Stimulated activated CD8-positive, alpha-beta memory T cell treated with anti-CD3 and anti-CD28 coated beads, Interleukin-12 subunit alpha, Interleukin-12 subunit beta, amount 100 ng/mL, for 24 hours (primary cell): ENCODE measurements at regions not wholly inside any gene's neighbourhood (a gene's known extent, or its start where the extent isn't known, plus 50 kb on each side); places are given as distances from the start of the nearest gene placed in this dataset.

Experiments used
- DNase-seq: peaks from one replicate; pipeline ENCODE4 v3.0.0-alpha.2; 2020; ENCODE audit errors: extremely low read depth

DNA sequence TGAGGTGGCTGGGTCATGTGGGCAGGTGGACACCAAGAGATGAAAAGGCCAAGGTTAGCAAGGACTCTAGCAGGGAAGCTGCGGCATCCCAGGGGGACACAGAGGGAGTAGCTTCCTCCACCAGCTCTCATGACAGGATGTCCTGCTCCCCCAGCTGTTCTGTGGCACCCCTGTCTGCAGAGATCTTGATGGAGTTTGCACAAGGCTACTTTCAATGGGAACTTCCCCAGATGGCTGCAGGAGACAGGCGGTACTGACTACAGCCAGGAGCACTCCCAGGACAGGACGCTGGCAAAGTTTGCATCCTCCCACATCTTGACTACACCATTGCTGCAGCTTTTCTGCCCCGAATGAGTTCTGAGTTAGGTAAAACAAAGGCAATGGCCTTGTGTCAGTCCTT lies 312.8 kb downstream of the TLE4 start:
- no peak for DNase-seq

DNA sequence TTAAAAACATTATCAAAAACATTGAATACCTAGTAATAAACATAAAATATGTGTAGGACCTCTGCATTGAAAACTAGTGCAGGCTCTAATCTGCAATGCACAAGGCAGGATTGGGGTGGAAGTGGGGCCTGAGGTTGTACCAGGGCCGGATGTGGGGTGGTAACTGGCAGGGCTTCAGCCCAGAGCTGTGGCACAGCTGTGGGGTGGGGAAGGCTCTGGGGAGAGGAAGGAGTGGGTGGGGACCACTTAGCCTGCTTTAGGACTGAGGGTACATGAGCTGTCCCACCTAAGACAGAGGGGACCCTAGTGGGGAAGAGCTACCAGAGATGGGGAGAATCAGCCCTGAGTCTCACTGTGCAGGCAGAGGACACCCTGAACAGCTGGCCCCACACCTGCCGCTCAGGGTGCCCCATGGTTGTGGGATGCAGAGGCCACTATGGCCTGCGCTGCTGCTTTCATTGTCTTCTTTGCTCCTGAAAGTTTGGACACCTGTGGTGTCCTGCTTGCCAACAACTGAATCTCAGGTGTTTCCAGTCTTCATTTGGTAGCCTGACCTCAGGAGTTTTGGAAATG lies 311.4 kb downstream of the TLE4 start:
- DNase-seq, result peak; percentile 12

DNA sequence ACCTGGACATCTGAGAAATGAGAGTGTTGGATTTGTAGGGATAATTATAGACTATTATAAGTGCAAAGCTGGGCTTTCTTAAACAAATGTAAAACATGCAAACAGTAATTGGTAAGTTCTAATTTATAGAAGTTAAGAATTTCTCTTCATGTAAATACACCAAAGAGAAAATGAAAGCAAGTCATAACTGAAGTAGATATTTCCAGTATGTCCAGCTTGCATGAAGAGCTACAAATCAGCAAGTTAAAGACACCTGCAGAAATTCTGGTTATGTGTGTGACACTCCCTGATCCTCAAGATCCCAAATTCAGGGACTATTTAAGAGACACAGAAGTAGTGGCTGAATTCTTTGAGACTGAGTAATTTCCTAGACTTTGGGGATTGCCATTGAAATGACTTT lies 308.9 kb downstream of the TLE4 start:
- no peak for DNase-seq

DNA sequence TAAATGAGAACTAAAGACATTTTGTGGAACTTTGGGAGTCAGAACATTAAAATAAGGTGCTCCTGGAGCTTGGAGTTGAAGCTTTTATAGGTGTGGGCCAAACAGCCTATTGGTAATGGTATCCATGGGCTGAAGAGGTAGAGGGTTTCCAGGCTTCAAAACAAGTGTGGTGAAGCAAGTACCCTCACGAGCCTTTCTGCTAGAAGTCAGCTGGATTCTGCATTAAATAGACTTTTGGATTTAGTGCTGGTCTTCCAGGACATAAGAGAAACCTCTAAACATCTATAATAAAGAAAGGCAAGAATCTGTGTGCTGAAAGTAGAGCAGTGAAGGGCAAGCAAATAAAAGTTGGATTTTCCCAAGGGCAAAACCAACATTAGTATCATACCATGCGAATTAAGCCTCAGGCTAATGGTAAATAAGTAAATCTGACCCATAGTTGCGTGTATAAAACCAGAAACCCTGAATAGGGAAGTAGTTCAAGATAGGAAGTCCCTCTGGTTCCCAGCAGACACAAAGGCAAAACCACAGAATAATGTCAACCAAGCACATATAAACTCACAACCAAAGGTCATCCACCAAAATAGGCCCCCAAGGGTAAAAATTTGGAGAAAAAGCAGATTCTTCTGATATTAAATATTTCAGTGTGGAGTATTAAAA lies 306.3 kb downstream of the TLE4 start:
- DNase-seq, result no peak

DNA sequence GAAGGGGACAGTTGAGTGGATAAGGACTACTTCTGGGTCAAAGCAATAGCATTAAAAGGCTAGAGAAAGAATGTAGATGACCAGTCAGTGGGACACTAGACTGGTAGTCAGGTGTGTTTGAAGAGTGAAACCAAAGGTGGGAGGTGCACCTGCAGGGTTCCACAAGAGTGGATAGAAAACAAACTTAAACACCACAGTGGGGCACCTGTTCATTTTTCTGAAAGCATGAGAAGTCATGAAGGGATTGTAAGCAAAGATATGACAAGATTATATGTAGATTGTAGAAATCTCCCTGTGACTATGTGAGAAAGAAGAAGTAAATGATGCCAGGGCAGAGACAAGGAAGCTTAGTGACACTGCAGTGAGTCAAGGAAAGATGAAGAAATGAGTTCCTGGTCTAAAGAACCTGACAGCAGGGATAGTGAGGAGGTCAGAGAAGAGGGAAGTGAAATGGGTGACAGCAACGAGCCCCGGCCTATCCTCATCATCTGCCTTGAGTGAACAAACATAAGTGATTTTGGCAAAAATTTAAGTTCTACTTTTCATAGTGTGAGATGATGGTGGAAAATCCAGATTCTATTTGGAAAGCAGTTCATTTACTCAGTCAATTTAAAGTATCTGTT lies 296.9 kb downstream of the TLE4 start:
- DNase-seq, result no peak

DNA sequence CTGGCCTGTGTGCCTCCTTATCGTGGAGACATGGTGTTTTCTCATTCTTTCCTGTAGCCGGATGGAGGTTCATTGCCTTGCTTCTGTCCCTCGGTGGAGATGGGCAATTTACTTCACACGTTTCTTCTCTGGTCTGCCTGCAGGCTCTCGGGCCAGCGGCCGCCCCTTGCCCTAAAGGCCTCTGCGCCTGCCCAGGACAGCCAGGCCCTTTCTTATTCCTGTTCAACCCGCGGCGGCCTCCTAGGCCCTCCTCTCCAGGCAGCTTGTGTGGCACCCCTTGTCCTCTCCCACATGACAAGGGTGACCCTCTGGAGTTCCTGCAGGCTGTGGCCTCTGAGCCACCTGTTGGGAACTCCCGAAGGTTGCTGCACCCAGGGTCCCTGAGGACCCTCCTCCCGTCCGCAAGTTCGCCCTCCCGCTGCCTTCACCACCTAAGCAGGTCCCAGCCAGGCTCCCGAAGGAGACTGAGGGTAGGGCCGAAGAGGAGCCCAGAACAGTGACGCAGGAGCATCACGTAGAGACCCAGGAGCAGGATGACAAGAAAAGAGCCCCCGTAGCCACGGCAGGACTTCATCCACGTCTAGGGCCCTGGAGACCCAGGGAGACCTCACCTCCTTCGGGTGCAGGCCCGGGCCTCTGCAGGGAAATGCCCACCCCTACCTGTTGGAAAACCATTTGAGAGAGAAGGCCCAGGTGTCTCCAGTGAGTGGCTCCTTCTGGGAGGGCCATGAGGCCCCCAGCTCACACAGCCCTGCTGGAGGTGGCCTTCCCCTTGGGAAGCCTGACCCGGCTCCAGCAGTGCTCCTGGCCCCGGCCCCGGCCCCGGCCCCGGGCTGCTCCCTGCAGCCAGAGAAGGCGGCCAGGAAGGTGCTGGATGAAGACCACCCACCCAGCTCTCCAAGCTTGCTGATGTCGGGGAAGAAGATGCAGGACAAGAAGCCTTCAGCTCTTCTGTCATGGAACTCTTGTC lies 291.4 kb downstream of the TLE4 start:
- DNase-seq, result no peak

DNA sequence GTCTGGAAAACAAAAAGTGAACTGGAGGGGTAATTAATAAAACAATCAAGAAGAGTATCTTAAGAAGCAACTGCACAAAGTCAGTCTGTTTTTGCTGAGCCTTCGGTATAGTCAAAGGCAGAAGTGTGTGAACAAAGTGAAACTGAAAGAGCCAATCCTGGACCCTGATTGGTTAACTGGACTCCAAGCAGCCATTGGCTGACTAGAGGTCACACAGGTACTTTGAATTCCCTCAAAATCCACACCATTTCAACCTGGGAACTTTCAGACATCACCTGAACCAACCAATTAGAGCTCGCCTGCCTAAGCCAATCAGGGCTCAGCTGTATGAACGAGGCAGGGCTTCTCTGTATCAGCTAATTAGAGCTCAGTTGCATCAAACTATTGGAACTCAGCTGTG lies 286.7 kb downstream of the TLE4 start:
- no peak for DNase-seq

DNA sequence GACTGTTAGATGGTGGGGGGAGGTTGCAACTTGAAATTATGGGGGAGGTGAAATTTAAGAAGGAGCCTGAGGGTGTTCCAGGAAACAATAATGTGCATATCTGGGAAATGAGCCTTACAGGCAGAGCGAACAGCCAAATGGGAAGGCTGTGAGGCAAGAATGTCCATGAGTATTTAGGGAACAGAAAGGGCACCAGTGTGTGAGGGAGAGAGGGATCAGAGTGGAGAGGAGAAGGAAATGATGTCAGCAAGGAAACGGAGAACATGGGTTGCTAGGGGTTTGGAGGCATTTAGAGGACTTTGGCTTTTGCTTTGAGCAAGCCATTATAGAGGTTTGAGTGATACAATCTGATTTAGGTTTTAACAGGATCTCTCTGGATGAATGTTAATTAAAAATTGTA lies 285.4 kb downstream of the TLE4 start:
- DNase-seq, result no peak

DNA sequence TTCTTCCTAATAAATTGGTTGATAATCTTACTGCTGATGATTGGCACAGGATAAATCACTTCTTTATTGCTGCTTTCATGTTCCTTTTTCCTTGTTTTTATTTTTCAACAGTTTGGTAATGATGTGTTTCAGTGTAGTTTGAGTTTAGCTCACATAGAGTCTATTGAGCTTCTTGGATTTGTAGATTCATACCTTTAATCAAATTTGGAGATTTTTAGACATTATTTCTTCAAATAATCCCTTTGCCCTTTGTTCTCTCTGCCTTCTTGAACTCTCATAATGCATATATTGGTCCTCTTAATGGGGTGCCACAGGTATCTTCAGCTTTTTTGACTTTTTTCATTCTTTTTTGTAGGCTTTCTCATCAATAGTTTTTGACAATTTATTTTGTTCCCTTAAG lies 275.3 kb downstream of the TLE4 start:
- no peak for DNase-seq

DNA sequence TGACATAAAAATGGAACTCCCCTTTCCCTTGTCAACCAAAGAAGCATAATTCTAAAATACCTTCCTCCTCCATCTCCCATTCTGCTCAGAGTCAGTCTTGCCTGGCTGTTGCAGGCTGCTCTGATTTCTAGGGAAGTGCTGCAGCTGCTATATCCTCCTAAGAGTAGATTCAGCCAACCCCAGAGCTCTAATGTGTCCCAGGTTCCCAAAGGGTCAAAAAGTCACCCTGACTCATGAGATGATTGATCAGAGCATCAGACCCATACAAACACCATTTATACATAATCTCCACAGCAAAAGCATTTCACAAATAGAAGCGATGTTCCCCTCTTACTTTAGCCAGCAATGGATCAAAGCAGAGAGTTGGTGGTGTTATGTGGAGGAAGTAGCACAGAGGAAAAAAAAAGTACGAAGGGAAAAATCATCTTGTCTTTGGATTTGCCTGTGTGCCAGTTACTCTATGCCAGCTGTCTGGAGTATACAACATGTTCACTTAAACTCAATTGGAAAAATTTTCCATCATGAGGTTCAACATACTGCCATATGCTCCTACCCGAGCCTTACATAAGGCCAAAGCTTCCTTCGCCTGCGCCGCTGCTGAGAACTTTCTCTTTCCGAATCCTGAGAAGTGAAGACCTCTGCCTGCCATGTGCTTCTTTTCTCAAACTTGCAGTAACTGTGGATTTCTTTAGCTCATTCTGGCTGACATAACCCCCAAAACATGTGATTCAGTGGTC lies 258.0 kb downstream of the TLE4 start:
- DNase-seq, result no peak

DNA sequence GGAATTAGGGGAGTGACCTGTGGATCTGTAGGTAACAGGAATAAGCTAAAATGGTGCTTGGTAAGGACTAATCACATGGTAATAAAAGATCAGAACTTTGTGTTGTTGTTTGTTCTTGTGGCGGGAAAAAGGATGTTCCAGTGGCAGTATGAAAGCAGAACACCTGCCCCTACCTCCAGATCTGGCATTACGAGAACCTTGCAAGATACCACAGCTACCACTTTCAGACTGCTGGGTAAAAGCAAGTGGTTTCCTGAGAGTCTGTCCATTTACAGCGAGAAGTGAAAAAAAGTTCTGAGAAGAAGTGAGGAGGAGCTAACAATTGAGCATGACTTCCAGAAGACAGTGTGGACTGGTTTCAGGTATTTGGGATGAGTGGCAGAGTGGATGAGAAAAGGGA lies 252.5 kb downstream of the TLE4 start:
- no peak for DNase-seq

DNA sequence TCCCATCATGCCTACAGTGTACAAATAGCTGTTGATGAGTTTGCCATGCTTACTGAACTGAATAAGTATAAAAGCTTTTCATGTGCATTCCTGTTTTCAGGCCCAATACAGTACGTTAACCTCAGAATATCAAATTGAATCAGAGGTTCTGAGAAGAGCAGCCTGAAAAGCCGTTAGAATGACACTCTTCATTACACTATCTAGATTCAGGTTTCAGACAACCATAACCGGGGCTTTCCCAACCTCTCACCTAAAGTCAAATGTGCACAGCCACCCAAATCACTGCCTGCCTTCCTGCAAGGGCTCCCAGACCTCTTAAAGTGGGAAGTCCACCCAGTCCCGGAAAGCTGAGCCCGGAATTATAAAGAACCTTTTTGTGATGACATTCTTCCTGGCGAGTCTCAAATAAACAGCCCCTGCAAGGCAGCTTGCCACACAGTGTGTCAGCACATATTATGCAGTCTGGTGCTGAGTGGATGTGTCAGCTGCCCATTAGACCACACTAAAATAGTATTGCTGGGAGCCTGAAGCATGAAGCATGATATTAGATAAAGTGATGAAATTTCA lies 245.8 kb downstream of the TLE4 start:
- DNase-seq, result no peak

DNA sequence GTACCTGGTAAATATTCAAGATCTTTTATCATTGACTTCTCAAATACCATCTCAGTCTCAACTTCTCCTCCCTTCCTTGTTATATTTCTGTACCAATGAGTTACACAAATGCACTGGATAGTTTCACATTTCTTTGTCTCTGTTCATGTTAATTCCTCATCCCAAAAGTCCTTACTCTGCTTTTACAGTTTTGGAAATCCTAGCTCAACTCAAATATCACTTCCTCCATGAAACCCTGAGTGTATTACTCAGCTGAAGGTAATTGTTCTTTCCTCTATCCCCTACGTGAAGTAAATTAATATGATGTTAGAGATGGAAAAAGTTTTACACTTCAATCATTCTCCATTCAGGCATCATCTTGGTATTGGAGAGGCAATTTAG lies 241.5 kb downstream of the TLE4 start:
- DNase-seq, result no peak

DNA sequence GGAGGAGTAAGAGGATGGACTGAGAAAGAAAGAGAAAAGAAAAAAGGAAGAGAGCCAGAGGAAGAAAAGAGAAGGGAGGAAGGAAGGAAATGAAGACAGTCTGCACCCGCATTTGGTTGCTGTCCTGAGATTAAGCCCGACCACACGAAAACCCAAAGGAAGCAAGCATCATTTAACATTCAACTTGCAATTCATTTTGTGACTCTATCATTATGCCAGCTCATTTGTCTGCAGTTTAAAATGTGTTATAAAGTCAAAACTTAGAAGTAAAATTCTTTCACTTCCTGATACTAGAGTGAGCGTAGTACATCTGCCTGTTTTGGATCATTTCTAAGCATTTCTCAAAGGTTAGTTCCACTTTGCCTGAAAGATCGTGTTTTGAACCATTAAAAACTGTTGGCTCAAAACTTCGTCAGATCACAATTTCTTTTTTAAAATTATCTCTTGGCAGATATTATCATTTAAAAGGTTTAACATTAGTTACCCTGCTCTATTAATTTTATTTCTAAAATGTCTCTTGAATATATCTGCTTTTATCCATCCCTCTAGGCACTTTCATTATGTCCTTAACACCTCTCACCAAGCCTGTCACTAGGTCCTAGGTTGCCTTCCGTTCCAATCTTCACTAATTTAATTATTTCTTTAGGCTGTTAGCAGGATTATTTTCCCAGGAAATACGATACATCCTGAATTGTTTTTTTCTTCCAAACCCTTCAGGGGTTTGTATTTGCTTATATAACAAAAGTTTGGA lies 240.9 kb downstream of the TLE4 start:
- no peak for DNase-seq

DNA sequence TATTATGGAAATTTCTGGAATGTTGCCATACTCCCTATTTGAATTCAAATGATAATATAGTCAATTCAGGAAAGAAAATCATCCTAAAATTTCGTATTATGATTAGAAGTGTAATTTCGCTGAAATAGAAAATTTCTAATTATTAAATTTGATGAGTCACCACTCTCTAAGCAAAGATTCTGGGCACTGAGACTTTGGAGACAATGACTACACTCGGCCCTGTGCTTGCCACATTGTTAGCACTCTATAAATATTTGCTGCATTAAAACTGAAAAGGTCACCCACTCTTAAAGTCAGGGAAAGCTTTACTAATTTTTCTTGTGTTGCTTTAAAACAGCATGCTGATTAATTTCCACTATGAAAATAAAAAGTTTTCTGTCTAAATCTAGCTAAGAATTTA lies 240.3 kb downstream of the TLE4 start:
- DNase-seq, result no peak

DNA sequence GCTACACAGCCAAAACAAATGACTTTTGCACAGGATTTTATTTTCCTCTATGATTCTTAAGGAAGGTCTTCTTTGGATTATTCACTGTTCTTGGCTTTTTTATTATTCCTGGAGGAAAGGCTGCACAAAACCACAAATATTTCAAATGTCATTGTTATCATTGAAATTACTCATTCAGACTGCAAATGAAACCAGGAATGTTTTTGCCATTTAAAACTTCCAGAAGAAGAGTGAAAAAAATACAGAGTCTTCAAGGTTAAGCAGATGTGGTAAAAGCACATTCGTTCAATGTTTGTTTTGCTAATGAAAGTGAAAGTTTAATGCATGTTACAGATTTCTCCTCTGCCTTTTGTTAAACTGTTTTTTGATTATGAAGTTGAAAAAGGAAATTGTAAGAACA lies 238.2 kb downstream of the TLE4 start:
- DNase-seq, result no peak

DNA sequence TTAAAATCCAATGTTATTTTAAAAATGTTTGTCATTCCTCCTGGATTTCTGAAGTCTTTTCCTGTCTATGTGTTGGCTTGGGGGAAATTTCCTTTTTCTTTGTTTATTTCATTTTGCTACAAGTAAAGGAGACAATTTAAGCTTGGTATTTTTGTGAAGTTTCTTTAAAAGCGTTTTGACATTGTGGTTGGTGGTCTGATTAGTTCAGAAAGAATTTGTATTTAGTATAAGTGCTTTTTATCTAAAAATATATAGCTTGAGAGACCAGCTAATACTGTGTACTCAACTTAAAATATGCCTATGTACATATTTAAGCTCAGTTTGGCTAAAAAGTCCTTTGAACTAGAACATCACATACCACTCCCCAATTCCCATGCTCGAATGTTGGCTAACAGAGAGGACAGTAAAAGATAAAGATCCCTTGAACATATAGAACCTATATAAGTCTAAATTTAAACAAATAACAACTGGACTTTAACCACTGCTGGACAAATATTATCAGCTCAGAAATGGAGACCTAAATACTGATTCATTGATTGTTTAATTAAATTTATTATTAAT lies 237.6 kb downstream of the TLE4 start:
- no peak for DNase-seq

DNA sequence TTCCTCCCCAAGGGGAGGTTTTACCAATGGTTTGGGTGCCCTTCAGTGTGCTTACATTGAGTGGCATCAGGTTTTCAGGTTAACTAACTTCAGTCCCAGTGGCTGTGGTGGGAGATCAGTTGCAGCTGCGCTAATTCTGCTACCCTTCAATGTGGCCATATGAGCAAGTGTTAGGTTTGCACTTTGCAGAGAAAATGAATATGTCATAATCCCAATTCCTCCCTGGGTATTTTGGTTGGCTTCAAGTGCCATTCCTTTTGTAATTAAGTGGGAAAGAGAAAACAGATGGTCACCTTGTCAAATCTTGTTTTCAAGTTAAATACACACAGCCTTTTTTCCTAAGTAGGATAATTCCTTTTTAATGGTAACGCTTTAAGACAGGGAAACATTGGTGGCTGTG lies 236.2 kb downstream of the TLE4 start:
- no peak for DNase-seq

DNA sequence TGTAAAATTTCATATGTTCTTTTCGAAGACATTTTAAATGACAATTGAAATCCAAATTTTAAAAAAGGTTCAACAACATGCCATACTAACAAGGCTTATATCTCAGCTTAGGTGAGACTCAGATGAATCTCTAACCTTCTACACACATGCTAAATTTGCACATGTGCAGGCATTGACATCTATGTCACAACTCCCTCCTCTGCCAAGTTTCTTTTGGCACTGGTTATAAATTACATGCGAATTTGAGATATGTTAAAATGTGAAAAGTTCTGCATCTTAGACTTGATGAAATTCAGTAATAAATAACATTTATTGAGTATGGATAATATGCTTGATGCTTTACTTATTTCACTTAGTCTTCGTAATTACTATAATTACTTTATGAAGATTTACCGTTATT lies 234.3 kb downstream of the TLE4 start:
- no peak for DNase-seq

DNA sequence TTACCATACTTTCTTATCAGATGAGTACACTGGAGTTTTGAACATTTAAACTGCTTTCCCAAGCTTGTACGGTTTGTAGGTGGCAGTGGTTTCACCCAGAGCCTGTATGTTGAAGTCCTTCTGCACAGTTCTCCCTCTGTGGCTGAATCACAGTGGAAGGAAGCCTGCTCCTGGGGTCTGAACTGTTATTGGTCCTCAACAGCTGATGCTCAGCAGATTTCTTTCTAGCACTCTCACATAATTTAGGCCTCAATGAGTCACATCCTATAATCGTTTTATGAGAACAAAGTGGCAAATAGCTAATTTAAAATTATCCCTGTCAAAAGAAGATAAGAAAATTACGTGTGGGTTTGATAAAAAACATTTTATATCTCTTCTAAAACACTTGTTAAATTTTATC lies 229.7 kb downstream of the TLE4 start:
- no peak for DNase-seq
